GM12873 (cell line): ENCODE measurements at regions not wholly inside any gene's neighbourhood (a gene's known extent, or its start where the extent isn't known, plus 50 kb on each side); places are given as distances from the start of the nearest gene placed in this dataset.

Experiments
- TF ChIP-seq, protein P1 (sequence below): IDR thresholded peaks from 2 replicates; pipeline ENCODE4 v1.5.1; 2012; ENCODE audit warnings: low read depth, mild to moderate bottlenecking, moderate library complexity, low read length, control low read depth; ENCODE audit not compliant: insufficient read depth; ENCODE audit errors: missing control alignments

DNA sequence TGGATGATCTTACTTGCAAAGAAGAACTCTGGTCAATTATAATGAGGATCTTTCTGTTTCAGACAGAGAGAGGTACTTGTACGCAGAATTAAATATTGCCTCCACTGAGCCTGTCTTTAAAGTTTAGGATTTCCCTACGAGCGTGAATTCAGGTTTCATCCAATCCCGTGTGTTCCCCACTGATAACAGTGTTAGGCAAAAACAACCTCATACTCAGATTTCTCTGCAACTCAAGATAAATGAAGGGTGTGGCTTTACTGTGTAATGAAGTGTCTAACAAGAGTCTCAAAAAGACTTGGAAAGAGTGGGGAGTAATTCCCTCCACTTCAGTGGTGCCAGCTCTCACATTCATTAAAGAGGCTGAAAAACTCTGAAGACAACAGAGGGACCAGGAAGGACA lies 53.2 kb upstream of the ACO1 start:
- TF ChIP-seq, protein P1, sequence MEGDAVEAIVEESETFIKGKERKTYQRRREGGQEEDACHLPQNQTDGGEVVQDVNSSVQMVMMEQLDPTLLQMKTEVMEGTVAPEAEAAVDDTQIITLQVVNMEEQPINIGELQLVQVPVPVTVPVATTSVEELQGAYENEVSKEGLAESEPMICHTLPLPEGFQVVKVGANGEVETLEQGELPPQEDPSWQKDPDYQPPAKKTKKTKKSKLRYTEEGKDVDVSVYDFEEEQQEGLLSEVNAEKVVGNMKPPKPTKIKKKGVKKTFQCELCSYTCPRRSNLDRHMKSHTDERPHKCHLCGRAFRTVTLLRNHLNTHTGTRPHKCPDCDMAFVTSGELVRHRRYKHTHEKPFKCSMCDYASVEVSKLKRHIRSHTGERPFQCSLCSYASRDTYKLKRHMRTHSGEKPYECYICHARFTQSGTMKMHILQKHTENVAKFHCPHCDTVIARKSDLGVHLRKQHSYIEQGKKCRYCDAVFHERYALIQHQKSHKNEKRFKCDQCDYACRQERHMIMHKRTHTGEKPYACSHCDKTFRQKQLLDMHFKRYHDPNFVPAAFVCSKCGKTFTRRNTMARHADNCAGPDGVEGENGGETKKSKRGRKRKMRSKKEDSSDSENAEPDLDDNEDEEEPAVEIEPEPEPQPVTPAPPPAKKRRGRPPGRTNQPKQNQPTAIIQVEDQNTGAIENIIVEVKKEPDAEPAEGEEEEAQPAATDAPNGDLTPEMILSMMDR, result no peak

DNA sequence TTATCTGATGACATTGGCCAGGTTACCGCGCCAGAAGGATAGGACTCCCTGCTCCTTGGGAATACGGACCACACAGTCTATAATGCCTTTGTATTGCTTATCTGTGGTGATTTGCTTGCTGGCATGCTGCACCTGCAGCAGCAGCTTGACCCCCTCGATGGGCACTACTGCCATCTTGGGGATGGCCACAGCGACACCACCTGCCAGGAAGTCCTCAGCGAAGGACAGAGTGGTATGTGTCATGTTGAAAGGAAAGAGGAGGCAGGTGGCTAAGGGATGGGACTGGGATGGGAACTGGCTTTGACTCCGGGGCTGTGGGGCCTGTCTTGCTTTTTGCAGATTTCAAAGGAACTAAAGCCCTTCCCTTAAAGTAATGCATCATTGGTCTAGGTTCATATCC lies 50.3 kb upstream of the ACO1 start:
- TF ChIP-seq, protein P1, result no peak
